GM12875 (cell line): ENCODE measurements at regions not wholly inside any gene's neighbourhood (a gene's known extent, or its start where the extent isn't known, plus 50 kb on each side); places are given as distances from the start of the nearest gene placed in this dataset.
"Not testable (repeated sequence)": the region's sequence is repeated elsewhere in the genome, so short reads cannot be mapped to it uniquely, and the experiment has no call there.

ENCODE experiments used
- H3K4me3 ChIP-seq: one replicate; pipeline ENCODE4 v1.5.1; 2011; ENCODE audit warnings: low read depth, low read length, control low read depth
- TF ChIP-seq, protein P1 (sequence below): IDR thresholded peaks from 2 replicates; pipeline ENCODE4 v1.5.1; 2011; ENCODE audit warnings: low read depth, mild to moderate bottlenecking, control low read depth, inconsistent platforms, low read length, moderate library complexity, borderline replicate concordance; ENCODE audit not compliant: insufficient read depth

DNA sequence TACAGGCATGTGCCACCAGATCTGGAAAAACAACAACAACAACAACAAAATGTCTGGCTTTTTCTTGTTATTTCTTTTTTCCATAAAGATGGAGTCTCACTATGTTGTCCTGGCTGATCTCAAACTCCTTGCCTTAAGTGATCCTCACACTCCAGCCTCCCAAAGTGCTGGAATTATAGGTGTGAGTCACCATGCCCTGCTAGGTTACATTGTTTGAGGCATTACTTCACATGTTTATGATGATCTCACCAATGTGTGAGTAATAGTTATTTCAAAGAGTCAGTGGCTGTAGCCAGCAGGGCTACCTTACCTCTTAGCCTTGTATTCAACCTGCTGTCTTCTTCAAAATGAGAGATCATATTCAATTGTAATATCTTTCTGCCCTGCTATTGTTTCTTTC lies 445.7 kb downstream of the AMY1C start:
- no peak overlapping the region for H3K4me3 ChIP-seq
- TF ChIP-seq, protein P1, sequence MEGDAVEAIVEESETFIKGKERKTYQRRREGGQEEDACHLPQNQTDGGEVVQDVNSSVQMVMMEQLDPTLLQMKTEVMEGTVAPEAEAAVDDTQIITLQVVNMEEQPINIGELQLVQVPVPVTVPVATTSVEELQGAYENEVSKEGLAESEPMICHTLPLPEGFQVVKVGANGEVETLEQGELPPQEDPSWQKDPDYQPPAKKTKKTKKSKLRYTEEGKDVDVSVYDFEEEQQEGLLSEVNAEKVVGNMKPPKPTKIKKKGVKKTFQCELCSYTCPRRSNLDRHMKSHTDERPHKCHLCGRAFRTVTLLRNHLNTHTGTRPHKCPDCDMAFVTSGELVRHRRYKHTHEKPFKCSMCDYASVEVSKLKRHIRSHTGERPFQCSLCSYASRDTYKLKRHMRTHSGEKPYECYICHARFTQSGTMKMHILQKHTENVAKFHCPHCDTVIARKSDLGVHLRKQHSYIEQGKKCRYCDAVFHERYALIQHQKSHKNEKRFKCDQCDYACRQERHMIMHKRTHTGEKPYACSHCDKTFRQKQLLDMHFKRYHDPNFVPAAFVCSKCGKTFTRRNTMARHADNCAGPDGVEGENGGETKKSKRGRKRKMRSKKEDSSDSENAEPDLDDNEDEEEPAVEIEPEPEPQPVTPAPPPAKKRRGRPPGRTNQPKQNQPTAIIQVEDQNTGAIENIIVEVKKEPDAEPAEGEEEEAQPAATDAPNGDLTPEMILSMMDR = no peak

DNA sequence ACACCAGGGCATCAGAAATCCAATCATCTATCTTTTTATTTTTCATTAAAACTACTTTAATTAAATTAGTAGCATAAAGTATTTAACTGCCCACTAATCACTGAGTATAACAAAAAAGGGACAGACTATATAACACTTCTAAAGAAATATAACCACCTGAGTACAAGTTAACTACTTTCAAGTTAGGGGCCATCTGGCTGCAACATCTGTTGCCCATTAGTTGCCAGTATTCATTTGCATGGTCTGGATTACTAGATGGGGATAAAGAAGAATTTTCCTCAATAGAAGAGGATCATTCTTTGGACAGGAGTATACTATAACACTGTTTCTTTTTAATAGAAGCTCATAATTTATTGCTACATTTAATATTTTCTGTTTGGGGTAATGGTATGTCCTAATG lies 446.4 kb downstream of the AMY1C start:
- TF ChIP-seq, protein P1 = no peak
- H3K4me3 ChIP-seq = no peak overlapping the region

DNA sequence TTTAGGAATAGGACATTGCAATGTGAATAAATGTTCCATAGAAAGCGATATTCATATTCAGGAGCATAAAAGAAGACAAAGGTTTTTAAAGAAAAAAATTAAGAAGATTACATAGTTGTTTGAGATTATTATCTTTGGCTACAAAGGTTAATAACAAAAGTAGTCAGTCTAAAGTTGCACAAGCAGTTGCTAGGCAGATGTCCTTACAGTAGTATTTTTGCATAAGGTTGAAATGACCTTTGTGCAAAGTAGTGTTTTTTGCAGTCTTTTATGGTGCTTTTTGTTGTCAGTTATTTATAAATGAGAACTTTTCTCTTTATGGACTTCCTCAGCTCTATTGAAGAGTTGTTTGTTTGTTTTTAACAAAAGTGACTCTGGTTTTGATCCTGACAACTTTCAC lies 447.8 kb downstream of the AMY1C start:
- no peak overlapping the region for H3K4me3 ChIP-seq
- TF ChIP-seq, protein P1 = no peak

DNA sequence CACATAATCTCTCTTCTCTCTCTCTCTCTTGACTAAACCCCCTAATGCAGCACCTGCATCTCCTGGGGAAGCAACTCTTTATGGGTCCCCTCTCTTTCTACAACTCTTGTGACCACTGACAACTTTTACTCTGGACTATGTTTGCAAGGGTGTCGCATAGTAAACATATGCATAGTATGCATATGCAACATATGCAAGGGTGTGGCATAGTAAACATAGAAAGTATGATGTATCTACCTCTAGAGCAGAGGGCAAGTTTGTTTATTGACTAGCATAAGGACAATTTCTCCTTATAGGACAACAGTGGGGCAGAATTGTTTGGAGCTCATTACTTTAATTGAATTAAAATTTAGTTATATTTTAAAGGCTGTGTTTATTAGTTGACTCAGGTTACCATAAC lies 462.5 kb downstream of the AMY1C start:
- H3K4me3 ChIP-seq = no peak overlapping the region
- TF ChIP-seq, protein P1 = no peak

DNA sequence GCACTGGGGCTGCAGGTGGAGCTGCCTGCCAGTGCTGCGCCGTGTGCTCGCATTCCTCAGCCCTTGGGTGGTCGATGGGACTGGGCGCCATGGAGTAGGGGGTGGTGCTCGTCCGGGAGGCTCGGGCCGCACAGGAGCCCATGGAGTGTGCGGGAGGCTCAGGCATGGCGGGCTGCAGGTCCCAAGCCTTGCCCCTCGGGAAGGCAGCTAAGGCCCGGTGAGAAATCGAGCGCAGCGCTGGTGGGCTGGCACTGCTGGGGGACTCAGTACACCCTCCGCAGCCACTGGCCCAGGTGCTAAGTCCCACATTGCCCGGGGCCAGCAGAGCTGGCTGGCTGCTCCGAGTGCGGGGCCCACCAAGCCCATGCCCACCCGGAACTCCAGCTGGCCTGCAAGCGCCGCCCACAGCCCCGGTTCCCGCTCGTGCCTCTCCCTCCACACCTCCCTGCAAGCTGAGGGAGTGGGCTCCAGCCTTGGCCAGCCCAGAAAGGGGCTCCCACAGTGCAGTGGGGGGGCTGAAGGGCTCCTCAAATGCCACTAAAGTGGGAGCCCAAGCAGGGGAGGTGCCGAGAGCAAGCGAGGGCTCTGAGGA lies 467.8 kb downstream of the AMY1C start:
- H3K4me3 ChIP-seq = not testable (repeated sequence)

DNA sequence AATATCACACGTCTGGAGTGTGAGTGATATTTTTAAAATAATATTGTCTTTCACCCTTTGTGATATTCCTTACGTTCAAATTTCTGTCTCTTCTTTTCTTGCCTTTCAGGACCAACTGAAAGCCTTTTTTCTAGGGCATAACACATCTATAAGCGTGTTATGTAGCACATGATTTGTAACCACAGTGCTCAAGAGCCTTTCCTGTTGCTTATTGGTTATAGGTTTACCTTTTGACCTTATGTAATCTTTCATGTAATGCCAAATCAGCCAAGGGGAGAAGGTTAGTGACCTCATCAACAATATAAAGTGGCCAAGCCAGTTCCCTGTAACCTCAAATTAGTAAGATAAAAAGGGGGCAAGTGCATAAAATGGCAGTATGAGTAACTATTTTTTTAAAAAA lies 480.2 kb downstream of the AMY1C start:
- no peak overlapping the region for H3K4me3 ChIP-seq
- TF ChIP-seq, protein P1 = no peak

DNA sequence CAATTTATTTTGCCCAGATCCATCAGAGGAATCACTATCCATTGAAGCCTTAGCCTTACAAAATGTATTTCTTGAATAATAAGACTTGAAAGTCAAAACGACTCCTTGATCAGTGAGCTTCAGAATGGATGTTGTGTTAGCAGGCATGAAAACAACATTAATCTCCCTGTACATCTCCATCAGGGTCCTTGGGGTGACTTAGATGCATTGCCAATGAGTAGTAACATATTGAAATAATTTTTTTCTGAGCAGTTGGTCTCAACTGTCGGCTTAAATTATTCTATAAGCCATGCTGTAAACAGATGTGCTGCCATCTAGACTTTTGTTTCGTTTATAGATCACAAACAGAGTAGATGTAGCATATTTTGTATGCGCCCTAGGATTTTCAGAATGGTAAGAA lies 482.0 kb downstream of the AMY1C start:
- H3K4me3 ChIP-seq = no peak overlapping the region
- TF ChIP-seq, protein P1 = no peak

DNA sequence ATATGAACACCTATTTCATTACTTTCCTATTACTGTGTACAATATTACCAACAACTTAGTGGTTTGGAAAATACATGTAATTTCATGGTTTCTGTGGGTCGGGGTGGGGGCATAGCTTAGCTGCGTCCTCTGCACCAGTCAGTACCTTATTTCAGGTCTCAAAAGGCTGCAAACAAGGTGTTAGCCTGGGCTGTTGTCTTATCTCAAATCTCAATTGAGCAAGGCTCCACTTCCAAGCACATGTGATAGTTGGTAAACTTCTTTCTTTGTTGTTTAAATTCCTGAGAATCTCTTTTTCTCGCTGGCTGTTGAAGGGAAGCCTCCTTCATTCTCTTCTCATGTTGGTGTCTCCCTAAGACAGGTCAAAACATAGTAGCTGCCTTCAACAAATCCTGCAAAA lies 485.4 kb downstream of the AMY1C start:
- H3K4me3 ChIP-seq = no peak overlapping the region
- TF ChIP-seq, protein P1 = no peak
